ENCODE measurements at regions not wholly inside any gene's neighbourhood (a gene's known extent, or its start where the extent isn't known, plus 50 kb on each side); places are given as distances from the start of the nearest gene placed in this dataset.

- no peak overlapping the region for H3K27ac ChIP-seq
- H3K27me3 ChIP-seq, result peaks cover 9% of the 10 kb centered on the region
- H3K36me3 ChIP-seq, result no peaks in the 10 kb centered on the region
- H3K4me3 ChIP-seq (ENCODE audit: low read depth in 1 of 2, low read length in 1 of 2), result no peak overlapping the region
- TF ChIP-seq CTCF (IDR thresholded peaks at IDR 0.05), result no peak
- no peaks in the 10 kb centered on the region for H3K9me3 ChIP-seq
- peaks cover 7 to 8% of the 10 kb centered on the region in 2 experiments for H3K4me1 ChIP-seq (ENCODE audit: control insufficient read depth in 1 of 2, insufficient read depth in 1 of 2, low read depth in 1 of 2, low read length in 1 of 2)
Measured at GRCh38 chr20:50313827-50314677, 123.4 kb downstream of the CEBPB start.

- peaks cover 9% of the 10 kb centered on the region for H3K27me3 ChIP-seq
Measured at GRCh38 chr20:50314678-50315335, 124.2 kb downstream of the CEBPB start.

GRCh38 chr20:50315586-50316551 is 125.2 kb downstream of the CEBPB start:
- H3K4me1 ChIP-seq (ENCODE audit: control insufficient read depth in 1 of 2, insufficient read depth in 1 of 2, low read depth in 1 of 2, low read length in 1 of 2), result peaks cover 2 to 4% of the 10 kb centered on the region in 2 experiments

More at GRCh38 chr20:50314678-50315335, 124.2 kb downstream of the CEBPB start:
- H3K4me1 ChIP-seq (ENCODE audit: control insufficient read depth in 1 of 2, insufficient read depth in 1 of 2, low read depth in 1 of 2, low read length in 1 of 2), result peaks cover 0 to under 1% of the 10 kb centered on the region in 2 experiments
- H3K4me3 ChIP-seq (ENCODE audit: low read depth in 1 of 2, low read length in 1 of 2), result no peak overlapping the region
- TF ChIP-seq CTCF (IDR thresholded peaks at IDR 0.05), result no peak
- no peaks in the 10 kb centered on the region for H3K9me3 ChIP-seq
- H3K27ac ChIP-seq, result no peak overlapping the region
- H3K36me3 ChIP-seq, result no peaks in the 10 kb centered on the region

GRCh38 chr20:50317116-50317515 is 126.5 kb downstream of the CEBPB start:
- H3K9me3 ChIP-seq, result no peaks in the 10 kb centered on the region
- peaks cover 5 to 9% of the 10 kb centered on the region in 2 experiments for H3K4me1 ChIP-seq (ENCODE audit: control insufficient read depth in 1 of 2, insufficient read depth in 1 of 2, low read depth in 1 of 2, low read length in 1 of 2)
- no peaks in the 10 kb centered on the region for H3K36me3 ChIP-seq
- no peak for TF ChIP-seq CTCF (IDR thresholded peaks at IDR 0.05)
- no peak overlapping the region for H3K27ac ChIP-seq
- no peak overlapping the region for H3K4me3 ChIP-seq (ENCODE audit: low read depth in 1 of 2, low read length in 1 of 2)
- H3K27me3 ChIP-seq, result peaks cover 9% of the 10 kb centered on the region

More at GRCh38 chr20:50315586-50316551, 125.2 kb downstream of the CEBPB start:
- Histone ChIP-seq H3K27me3 (peaks cover 9% of the 10 kb centered on the region), H3K4me3 (ENCODE audit: low read depth in 1 of 2, low read length in 1 of 2) (no peak overlapping the region), H3K36me3 (no peaks in the 10 kb centered on the region), H3K9me3 (no peaks in the 10 kb centered on the region), H3K27ac (no peak overlapping the region)
- no peak for TF ChIP-seq CTCF (IDR thresholded peaks at IDR 0.05)

- peaks cover 5 to 9% of the 10 kb centered on the region in 2 experiments for H3K4me1 ChIP-seq (ENCODE audit: control insufficient read depth in 1 of 2, insufficient read depth in 1 of 2, low read depth in 1 of 2, low read length in 1 of 2)
- H3K9me3 ChIP-seq, result no peaks in the 10 kb centered on the region
- no peak for TF ChIP-seq CTCF (IDR thresholded peaks at IDR 0.05)
- peaks cover 9% of the 10 kb centered on the region for H3K27me3 ChIP-seq
- no peak overlapping the region for H3K27ac ChIP-seq
- no peak overlapping the region for H3K4me3 ChIP-seq (ENCODE audit: low read depth in 1 of 2, low read length in 1 of 2)
- no peaks in the 10 kb centered on the region for H3K36me3 ChIP-seq
Measured at GRCh38 chr20:50317609-50318008, 127.0 kb downstream of the CEBPB start.
